ENCODE measurements at regions not wholly inside any gene's neighbourhood (a gene's known extent, or its start where the extent isn't known, plus 50 kb on each side); places are given as distances from the start of the nearest gene placed in this dataset.

DNA sequence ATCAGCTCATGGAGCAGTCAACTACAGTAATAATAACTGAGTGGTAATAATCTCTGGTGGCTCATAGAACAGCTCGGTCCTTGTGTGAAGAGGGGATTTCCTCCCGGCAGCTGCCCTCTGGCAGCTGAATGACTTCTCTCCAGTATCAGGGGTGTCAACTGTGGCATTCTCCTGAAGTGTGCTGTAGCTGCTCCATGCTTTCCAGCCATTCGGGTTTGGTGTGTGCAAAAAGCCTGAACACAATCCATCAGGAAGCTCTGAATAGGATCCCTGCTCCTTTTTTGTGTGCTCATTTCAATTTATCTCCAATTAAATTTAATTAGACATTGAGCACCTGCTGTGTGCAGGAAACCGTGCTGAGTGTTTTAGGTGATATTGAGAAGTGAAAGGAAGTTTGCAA lies 59.8 kb upstream of the BARX1 start:
- Histone ChIP-seq H3K27me3 (ENCODE audit: control insufficient read depth, insufficient read depth, low read length) (no peaks in the 10 kb centered on the region), H3K9me3 (ENCODE audit: control insufficient read depth, insufficient read depth, low read length) (no peaks in the 10 kb centered on the region), H3K27ac (ENCODE audit: low read length) (no peak overlapping the region), H3K4me1 (ENCODE audit: control insufficient read depth, insufficient read depth, low read length) (no peaks in the 10 kb centered on the region), H3K36me3 (ENCODE audit: control insufficient read depth, insufficient read depth, low read length) (no peaks in the 10 kb centered on the region), H3K4me3 (ENCODE audit: low read length) (no peak overlapping the region)
- WGBS (ENCODE audit: insufficient coverage, insufficient read length): no CpG with 5 or more reads among the region's 4 CpGs
- no peak for DNase-seq (ENCODE audit: low read depth, low spot score)

- WGBS (ENCODE audit: insufficient coverage, insufficient read length): no CpG with 5 or more reads among the region's 1 CpG
- no peaks in the 10 kb centered on the region for H3K4me1 ChIP-seq (ENCODE audit: control insufficient read depth, insufficient read depth, low read length)
- DNase-seq (ENCODE audit: low read depth, low spot score): peak; percentile 11
Observed at GRCh38 chr9:94014066-94014654, 59.0 kb upstream of the BARX1 start.

GRCh38 chr9:94010980-94011533 lies 55.9 kb upstream of the BARX1 start:
- Histone ChIP-seq H3K4me1 (ENCODE audit: control insufficient read depth, insufficient read depth, low read length) (no peaks in the 10 kb centered on the region), H3K36me3 (ENCODE audit: control insufficient read depth, insufficient read depth, low read length) (no peaks in the 10 kb centered on the region), H3K27me3 (ENCODE audit: control insufficient read depth, insufficient read depth, low read length) (no peaks in the 10 kb centered on the region), H3K4me3 (ENCODE audit: low read length) (no peak overlapping the region), H3K9me3 (ENCODE audit: control insufficient read depth, insufficient read depth, low read length) (no peaks in the 10 kb centered on the region), H3K27ac (ENCODE audit: low read length) (no peak overlapping the region)
- DNase-seq (ENCODE audit: low read depth, low spot score): no peak
- no CpG with 5 or more reads among the region's 4 CpGs for WGBS (ENCODE audit: insufficient coverage, insufficient read length)

More at GRCh38 chr9:94014066-94014654, 59.0 kb upstream of the BARX1 start:
- Histone ChIP-seq H3K9me3 (ENCODE audit: control insufficient read depth, insufficient read depth, low read length) (no peaks in the 10 kb centered on the region), H3K36me3 (ENCODE audit: control insufficient read depth, insufficient read depth, low read length) (no peaks in the 10 kb centered on the region), H3K27ac (ENCODE audit: low read length) (no peak overlapping the region), H3K4me3 (ENCODE audit: low read length) (no peak overlapping the region), H3K27me3 (ENCODE audit: control insufficient read depth, insufficient read depth, low read length) (no peaks in the 10 kb centered on the region)

- Histone ChIP-seq H3K27ac (ENCODE audit: low read length) (no peak overlapping the region), H3K4me1 (ENCODE audit: control insufficient read depth, insufficient read depth, low read length) (0 out of 2 replicates have a peak, but pooled peaks cover 1% of the 10 kb centered on the region), H3K9me3 (ENCODE audit: control insufficient read depth, insufficient read depth, low read length) (no peaks in the 10 kb centered on the region), H3K4me3 (ENCODE audit: low read length) (no peak overlapping the region), H3K36me3 (ENCODE audit: control insufficient read depth, insufficient read depth, low read length) (no peaks in the 10 kb centered on the region), H3K27me3 (ENCODE audit: control insufficient read depth, insufficient read depth, low read length) (no peaks in the 10 kb centered on the region)
- WGBS (ENCODE audit: insufficient coverage, insufficient read length): no CpG with 5 or more reads among the region's 3 CpGs
- DNase-seq (ENCODE audit: low read depth, low spot score): no peak
Observed at GRCh38 chr9:94005272-94005901, 50.2 kb upstream of the BARX1 start.
